ENCODE measurements at regions not wholly inside any gene's neighbourhood (a gene's known extent, or its start where the extent isn't known, plus 50 kb on each side); places are given as distances from the start of the nearest gene placed in this dataset.

DNA sequence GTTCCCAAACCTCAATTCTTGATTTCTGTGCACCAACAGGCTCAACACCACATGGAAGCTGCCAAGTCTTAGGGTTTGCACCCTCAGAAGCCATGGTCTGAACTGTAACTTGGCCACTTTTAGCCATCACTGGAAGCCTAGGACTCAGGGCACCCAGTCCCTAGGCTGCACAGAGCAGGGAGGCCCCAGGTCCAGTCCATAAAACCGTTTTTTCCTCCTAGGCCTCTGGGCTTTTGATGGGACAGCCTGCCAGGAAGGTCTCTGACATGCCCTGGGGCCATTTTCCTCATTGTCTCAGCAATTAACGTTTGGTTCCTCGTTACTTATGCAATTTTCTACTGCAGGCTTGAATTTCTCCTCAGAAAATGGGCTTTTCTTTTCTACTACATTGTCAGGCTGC is 1259.6 kb downstream of the RAPGEF2 start:
- no peak for ATAC-seq
- CTCF ChIA-PET (ENCODE audit: low intra/inter-chr PET ratio, low total read pairs), result no interaction called here

More for the DNA sequence above, 1259.6 kb downstream of the RAPGEF2 start:
- POLR2A ChIA-PET, result no interaction called here
- Histone ChIP-seq H3K4me2 (ENCODE audit: low read depth, low read length) (no peak overlapping the region), H2AFZ (ENCODE audit: low read length) (no peak overlapping the region), H4K20me1 (ENCODE audit: insufficient read depth, low read length) (no peaks in the 10 kb centered on the region), H3K9me3 (ENCODE audit: low read length) (peaks cover 14% of the 10 kb centered on the region), H3K79me2 (ENCODE audit: insufficient read depth, low read length) (no peaks in the 10 kb centered on the region), H3K27me3 (ENCODE audit: control insufficient read depth in 1 of 2, insufficient read depth in 2 of 2, low read length in 2 of 2) (no peaks in the 10 kb centered on the region), H3K36me3 (replicated peaks in 1 of 2; ENCODE audit: control insufficient read depth in 1 of 2, insufficient read depth in 2 of 2, low read length in 2 of 2) (no peaks in the 10 kb centered on the region), H3K9ac (ENCODE audit: insufficient read depth, low read depth, low read length) (no peak overlapping the region), H3K4me1 (ENCODE audit: insufficient read depth, low read length) (no peaks in the 10 kb centered on the region), H3K27ac (ENCODE audit: extremely low read length, insufficient read depth, low read length) (no peak overlapping the region), H3K4me3 (replicated peaks in 1 of 3; ENCODE audit: insufficient read depth in 1 of 3, low read depth in 2 of 3, low read length in 3 of 3) (no peak overlapping the region)
- in situ Hi-C loops (cut with HindIII; ENCODE audit: extremely low pct_ligation_motif_present, low pct_unique_long_range_greater_than_20kb), result no loop called here
- no peak for DNase-seq (ENCODE audit: low spot score)
- no peak for FAIRE-seq
- TF ChIP-seq ZNF646 (CRISPR knock-in tag; IDR thresholded peaks at IDR 0.05) (no peak), ZNF230 (CRISPR knock-in tag; IDR thresholded peaks at IDR 0.05) (no peak), ZNF615 (CRISPR knock-in tag; IDR thresholded peaks at IDR 0.05; ENCODE audit: borderline replicate concordance) (no peak)
- TF ChIP-seq, protein P1, sequence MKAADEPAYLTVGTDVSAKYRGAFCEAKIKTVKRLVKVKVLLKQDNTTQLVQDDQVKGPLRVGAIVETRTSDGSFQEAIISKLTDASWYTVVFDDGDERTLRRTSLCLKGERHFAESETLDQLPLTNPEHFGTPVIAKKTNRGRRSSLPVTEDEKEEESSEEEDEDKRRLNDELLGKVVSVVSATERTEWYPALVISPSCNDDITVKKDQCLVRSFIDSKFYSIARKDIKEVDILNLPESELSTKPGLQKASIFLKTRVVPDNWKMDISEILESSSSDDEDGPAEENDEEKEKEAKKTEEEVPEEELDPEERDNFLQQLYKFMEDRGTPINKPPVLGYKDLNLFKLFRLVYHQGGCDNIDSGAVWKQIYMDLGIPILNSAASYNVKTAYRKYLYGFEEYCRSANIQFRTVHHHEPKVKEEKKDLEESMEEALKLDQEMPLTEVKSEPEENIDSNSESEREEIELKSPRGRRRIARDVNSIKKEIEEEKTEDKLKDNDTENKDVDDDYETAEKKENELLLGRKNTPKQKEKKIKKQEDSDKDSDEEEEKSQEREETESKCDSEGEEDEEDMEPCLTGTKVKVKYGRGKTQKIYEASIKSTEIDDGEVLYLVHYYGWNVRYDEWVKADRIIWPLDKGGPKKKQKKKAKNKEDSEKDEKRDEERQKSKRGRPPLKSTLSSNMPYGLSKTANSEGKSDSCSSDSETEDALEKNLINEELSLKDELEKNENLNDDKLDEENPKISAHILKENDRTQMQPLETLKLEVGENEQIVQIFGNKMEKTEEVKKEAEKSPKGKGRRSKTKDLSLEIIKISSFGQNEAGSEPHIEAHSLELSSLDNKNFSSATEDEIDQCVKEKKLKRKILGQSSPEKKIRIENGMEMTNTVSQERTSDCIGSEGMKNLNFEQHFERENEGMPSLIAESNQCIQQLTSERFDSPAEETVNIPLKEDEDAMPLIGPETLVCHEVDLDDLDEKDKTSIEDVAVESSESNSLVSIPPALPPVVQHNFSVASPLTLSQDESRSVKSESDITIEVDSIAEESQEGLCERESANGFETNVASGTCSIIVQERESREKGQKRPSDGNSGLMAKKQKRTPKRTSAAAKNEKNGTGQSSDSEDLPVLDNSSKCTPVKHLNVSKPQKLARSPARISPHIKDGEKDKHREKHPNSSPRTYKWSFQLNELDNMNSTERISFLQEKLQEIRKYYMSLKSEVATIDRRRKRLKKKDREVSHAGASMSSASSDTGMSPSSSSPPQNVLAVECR (CRISPR knock-in tag; IDR thresholded peaks at IDR 0.05; ENCODE audit: borderline replicate concordance), result no peak
- TF ChIP-seq, protein P2, sequence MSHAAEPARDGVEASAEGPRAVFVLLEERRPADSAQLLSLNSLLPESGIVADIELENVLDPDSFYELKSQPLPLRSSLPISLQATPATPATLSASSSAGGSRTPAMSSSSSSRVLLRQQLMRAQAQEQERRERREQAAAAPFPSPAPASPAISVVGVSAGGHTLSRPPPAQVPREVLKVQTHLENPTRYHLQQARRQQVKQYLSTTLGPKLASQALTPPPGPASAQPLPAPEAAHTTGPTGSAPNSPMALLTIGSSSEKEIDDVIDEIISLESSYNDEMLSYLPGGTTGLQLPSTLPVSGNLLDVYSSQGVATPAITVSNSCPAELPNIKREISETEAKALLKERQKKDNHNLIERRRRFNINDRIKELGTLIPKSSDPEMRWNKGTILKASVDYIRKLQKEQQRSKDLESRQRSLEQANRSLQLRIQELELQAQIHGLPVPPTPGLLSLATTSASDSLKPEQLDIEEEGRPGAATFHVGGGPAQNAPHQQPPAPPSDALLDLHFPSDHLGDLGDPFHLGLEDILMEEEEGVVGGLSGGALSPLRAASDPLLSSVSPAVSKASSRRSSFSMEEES (CRISPR knock-in tag; IDR thresholded peaks at IDR 0.05), result no peak
- 4% methylated on average over 3 of the region's 3 CpGs for WGBS (ENCODE audit: low lambda C conversion rate)
- no TSS peak for BruUV-seq (replicated peaks)
- intact Hi-C loops (cut with micrococcal nuclease; ENCODE audit: unreplicated experiment), result no loop called here
